ENCODE measurements at regions not wholly inside any gene's neighbourhood (a gene's known extent, or its start where the extent isn't known, plus 50 kb on each side); places are given as distances from the start of the nearest gene placed in this dataset.

DNA sequence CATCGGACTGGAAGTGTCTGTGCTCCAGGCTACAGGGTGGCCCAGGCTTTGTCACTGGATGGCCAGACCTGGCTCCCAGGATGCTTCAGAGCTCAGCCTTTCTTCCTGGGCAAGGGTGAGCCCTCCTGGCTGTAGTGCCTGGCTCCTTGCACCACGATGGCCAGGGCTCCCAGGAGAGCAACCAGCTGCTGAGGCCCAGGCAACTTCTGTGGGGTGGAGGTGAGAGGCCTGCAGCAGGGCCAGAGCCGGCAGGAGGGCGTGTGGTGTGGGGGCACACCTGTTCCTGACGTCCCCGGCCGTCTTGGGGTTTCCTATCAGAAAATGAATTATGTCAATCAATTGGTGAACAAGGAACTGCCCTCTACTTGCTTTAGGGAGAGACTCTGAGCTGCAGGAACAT, 82.1 kb downstream of the DHCR7 start:
- no peak overlapping the region for H3K27ac ChIP-seq (ENCODE audit: low read length)
- no peaks in the 10 kb centered on the region for H3K4me1 ChIP-seq (ENCODE audit: low read length)
- H3K36me3 ChIP-seq (replicated peaks; ENCODE audit: low read depth, low read length), result no peaks in the 10 kb centered on the region
- TF ChIP-seq EZH2phosphoT487 (IDR thresholded peaks at IDR 0.05; ENCODE audit: low read depth) (no peak), CTCF (IDR thresholded peaks at IDR 0.05; ENCODE audit: low read depth, low read length) (no peak)
- no peak overlapping the region for H3K4me3 ChIP-seq (ENCODE audit: low read length)
- H3K27me3 ChIP-seq (ENCODE audit: low read depth, low read length), result peaks cover 8% of the 10 kb centered on the region; the same call in 1 of the 2 replicates
- no peaks in the 10 kb centered on the region for H3K79me2 ChIP-seq (ENCODE audit: low read length)
- H2AFZ ChIP-seq (ENCODE audit: low read depth, low read length), result no peak overlapping the region
- H4K20me1 ChIP-seq (ENCODE audit: insufficient read depth, low read length), result no peaks in the 10 kb centered on the region
- no peaks in the 10 kb centered on the region for H3K9me3 ChIP-seq (ENCODE audit: insufficient read depth, low read length)
- no peak overlapping the region for H3K4me2 ChIP-seq (ENCODE audit: low read length)
- no peak overlapping the region for H3K9ac ChIP-seq (ENCODE audit: low read length)

DNA sequence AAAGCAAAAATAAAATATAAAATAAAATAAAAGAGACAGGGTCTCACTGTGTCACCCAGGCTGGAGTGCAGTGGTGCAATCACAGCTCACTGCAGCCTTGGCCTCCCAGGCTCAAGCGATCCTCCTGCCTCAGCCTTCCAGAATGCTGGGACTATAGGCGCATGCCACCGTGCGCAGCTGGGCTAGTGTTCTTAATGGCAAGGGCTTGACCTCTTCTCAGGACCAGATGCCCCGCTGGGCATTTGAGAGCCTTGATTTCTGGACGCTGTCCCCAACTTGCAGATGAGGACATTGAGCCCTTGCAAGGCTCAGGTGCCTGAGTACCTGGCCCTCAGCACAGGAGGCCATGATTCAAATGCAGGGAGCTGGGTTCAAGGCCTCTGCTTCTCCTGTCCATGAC, 82.6 kb downstream of the DHCR7 start:
- no peaks in the 10 kb centered on the region for H3K4me1 ChIP-seq (ENCODE audit: low read length)
- no peaks in the 10 kb centered on the region for H3K9me3 ChIP-seq (ENCODE audit: insufficient read depth, low read length)
- no peaks in the 10 kb centered on the region for H3K79me2 ChIP-seq (ENCODE audit: low read length)
- TF ChIP-seq EZH2phosphoT487 (IDR thresholded peaks at IDR 0.05; ENCODE audit: low read depth), result no peak
- no peak for TF ChIP-seq CTCF (IDR thresholded peaks at IDR 0.05; ENCODE audit: low read depth, low read length)
- no peak overlapping the region for H3K4me3 ChIP-seq (ENCODE audit: low read length)
- H3K4me2 ChIP-seq (ENCODE audit: low read length), result no peak overlapping the region
- H3K9ac ChIP-seq (ENCODE audit: low read length), result no peak overlapping the region
- H3K27me3 ChIP-seq (ENCODE audit: low read depth, low read length), result peaks cover 8% of the 10 kb centered on the region; the same call in 1 of the 2 replicates
- no peaks in the 10 kb centered on the region for H3K36me3 ChIP-seq (replicated peaks; ENCODE audit: low read depth, low read length)
- H4K20me1 ChIP-seq (ENCODE audit: insufficient read depth, low read length), result no peaks in the 10 kb centered on the region
- H2AFZ ChIP-seq (ENCODE audit: low read depth, low read length), result no peak overlapping the region
- H3K27ac ChIP-seq (ENCODE audit: low read length), result no peak overlapping the region

DNA sequence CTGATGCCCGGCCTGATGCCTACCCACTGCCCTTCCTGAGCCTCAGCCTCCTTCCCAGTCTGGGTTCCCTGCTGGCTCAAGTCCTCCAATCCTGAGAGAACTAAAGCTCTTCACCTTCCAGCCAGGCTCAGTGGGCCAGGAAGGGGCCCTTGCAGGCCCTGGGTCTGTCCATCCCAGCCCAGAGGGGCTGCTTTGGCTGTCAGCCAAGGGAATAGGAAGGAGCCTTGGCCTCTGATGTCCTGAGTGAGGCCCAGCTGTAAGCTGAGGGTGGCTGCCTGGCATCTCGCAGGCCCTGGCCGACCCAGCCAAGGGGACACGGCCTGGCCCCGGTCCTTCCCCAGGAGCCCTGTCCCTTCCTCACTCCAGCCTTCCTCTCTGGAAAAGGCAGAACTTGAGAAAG, 83.4 kb downstream of the DHCR7 start:
- Histone ChIP-seq H3K27me3 (ENCODE audit: low read depth, low read length) (peaks cover 3% of the 10 kb centered on the region; the same call in 1 of the 2 replicates), H3K36me3 (replicated peaks; ENCODE audit: low read depth, low read length) (no peaks in the 10 kb centered on the region), H3K9me3 (ENCODE audit: insufficient read depth, low read length) (no peaks in the 10 kb centered on the region), H3K4me3 (ENCODE audit: low read length) (no peak overlapping the region), H4K20me1 (ENCODE audit: insufficient read depth, low read length) (no peaks in the 10 kb centered on the region), H3K4me2 (ENCODE audit: low read length) (no peak overlapping the region), H3K9ac (ENCODE audit: low read length) (no peak overlapping the region), H2AFZ (ENCODE audit: low read depth, low read length) (no peak overlapping the region), H3K4me1 (ENCODE audit: low read length) (no peaks in the 10 kb centered on the region), H3K27ac (ENCODE audit: low read length) (no peak overlapping the region), H3K79me2 (ENCODE audit: low read length) (no peaks in the 10 kb centered on the region)
- TF ChIP-seq EZH2phosphoT487 (IDR thresholded peaks at IDR 0.05; ENCODE audit: low read depth), result no peak
- TF ChIP-seq CTCF (IDR thresholded peaks at IDR 0.05; ENCODE audit: low read depth, low read length), result no peak

- Histone ChIP-seq H3K27ac (ENCODE audit: low read length) (no peak overlapping the region), H4K20me1 (ENCODE audit: insufficient read depth, low read length) (no peaks in the 10 kb centered on the region), H3K4me1 (ENCODE audit: low read length) (no peaks in the 10 kb centered on the region), H3K4me3 (ENCODE audit: low read length) (no peak overlapping the region), H3K79me2 (ENCODE audit: low read length) (no peaks in the 10 kb centered on the region), H2AFZ (ENCODE audit: low read depth, low read length) (no peak overlapping the region), H3K9ac (ENCODE audit: low read length) (no peak overlapping the region), H3K27me3 (ENCODE audit: low read depth, low read length) (peaks cover 2% of the 10 kb centered on the region; the same call in 1 of the 2 replicates), H3K9me3 (ENCODE audit: insufficient read depth, low read length) (no peaks in the 10 kb centered on the region), H3K4me2 (ENCODE audit: low read length) (no peak overlapping the region), H3K36me3 (replicated peaks; ENCODE audit: low read depth, low read length) (no peaks in the 10 kb centered on the region)
- TF ChIP-seq EZH2phosphoT487 (IDR thresholded peaks at IDR 0.05; ENCODE audit: low read depth) (no peak), CTCF (IDR thresholded peaks at IDR 0.05; ENCODE audit: low read depth, low read length) (no peak)
Measured at GRCh38 chr11:71364176-71364671, 84.0 kb downstream of the DHCR7 start.

All from OCI-LY3 (cell line).